GM21528 (cell line): ENCODE measurements at regions not wholly inside any gene's neighbourhood (a gene's known extent, or its start where the extent isn't known, plus 50 kb on each side); places are given as distances from the start of the nearest gene placed in this dataset.

ENCODE experiments used
- ATAC-seq: cut with Tn5 transposase; IDR thresholded peaks from one replicate; pipeline ENCODE4 v1.9.1; 2021; ENCODE audit warnings: mild to moderate bottlenecking, moderate library complexity; ENCODE audit not compliant: unreplicated experiment, low FRiP score

- ATAC-seq, result no peak
Measured at GRCh38 chr1:58908561-58909560, 125.0 kb upstream of the JUN start.

GRCh38 chr1:58909914-58910681 lies 126.3 kb upstream of the JUN start:
- ATAC-seq, result no peak

- no peak for ATAC-seq
Measured at GRCh38 chr1:58911841-58912499, 128.1 kb upstream of the JUN start.

GRCh38 chr1:58914925-58915324 lies 131.1 kb upstream of the JUN start:
- no peak for ATAC-seq

- ATAC-seq, result no peak
Measured at GRCh38 chr1:58917436-58917835, 133.6 kb upstream of the JUN start.

GRCh38 chr1:58919226-58919958 lies 135.5 kb upstream of the JUN start:
- ATAC-seq, result no peak

- ATAC-seq, result no peak
Measured at GRCh38 chr1:58919959-58920321, 136.1 kb upstream of the JUN start.

- no peak for ATAC-seq
Measured at GRCh38 chr1:58921342-58921741, 137.5 kb upstream of the JUN start.

- ATAC-seq, result no peak
Measured at GRCh38 chr1:58921751-58922150, 137.9 kb upstream of the JUN start.

- ATAC-seq, result peak; percentile 58
Measured at GRCh38 chr1:58922302-58923089, 138.6 kb upstream of the JUN start.

GRCh38 chr1:58923090-58923470 lies 139.2 kb upstream of the JUN start:
- no peak for ATAC-seq

GRCh38 chr1:58924016-58924565 lies 140.2 kb upstream of the JUN start:
- no peak for ATAC-seq

GRCh38 chr1:58924821-58925220 lies 141.0 kb upstream of the JUN start:
- no peak for ATAC-seq

- no peak for ATAC-seq
Measured at GRCh38 chr1:58925247-58925646, 141.4 kb upstream of the JUN start.

- ATAC-seq, result no peak
Measured at GRCh38 chr1:58926152-58926551, 142.3 kb upstream of the JUN start.

GRCh38 chr1:58927041-58927721 lies 143.3 kb upstream of the JUN start:
- ATAC-seq, result no peak

GRCh38 chr1:58927722-58928085 lies 143.9 kb upstream of the JUN start:
- ATAC-seq, result no peak

- no peak for ATAC-seq
Measured at GRCh38 chr1:58928514-58928913, 144.7 kb upstream of the JUN start.
